ENCODE measurements at regions not wholly inside any gene's neighbourhood (a gene's known extent, or its start where the extent isn't known, plus 50 kb on each side); places are given as distances from the start of the nearest gene placed in this dataset.

DNA sequence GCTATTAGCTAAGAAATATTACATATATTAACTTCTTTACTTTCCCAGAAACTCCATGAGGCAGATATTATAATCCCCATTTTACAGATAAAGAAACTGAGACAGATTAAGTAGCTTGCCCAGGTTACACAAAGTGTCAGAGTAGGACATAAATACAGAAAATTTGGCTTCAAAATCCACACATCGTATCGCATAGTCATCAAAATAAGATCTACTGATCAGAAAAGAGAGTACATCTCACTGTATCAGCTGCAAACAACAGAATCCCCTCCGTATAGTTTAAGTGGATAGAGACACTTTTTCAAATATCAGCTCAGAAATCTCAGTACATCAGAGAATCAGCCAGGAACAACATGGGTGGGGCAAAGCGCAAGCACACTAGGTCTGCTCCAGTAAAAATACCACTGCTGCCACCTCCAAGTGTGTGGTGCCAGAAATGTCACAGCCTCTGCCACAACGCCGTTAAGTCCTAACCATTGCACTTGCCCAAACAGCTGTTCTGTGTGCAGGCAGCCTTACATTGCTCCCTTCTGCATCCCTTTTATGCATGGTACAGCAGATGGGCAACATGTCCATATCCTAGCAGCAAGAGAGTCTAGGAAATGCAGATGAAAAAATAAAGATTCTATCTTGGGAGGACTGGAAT is 204.8 kb downstream of the KLF12 start:
- no peak for DNase-seq

DNA sequence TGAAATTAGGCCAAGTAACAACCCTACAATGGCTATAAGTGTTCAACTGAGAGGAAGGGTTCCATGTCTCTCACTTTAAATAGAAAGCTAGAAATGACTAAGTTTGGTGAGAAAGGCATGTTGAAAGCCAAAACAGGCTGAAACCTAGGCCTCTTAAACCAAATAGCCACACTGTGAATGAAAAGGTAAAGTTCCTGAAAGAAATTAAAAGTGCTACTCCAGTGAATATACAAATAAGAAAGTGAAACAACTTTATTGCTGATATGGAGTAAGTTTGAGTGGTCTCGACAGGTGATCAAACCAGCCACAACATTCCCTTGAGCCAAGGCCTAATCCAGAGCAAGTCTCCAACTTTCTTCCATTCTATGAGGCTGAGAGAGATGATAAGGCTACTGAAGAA is 209.6 kb downstream of the KLF12 start:
- DNase-seq, result no peak

DNA sequence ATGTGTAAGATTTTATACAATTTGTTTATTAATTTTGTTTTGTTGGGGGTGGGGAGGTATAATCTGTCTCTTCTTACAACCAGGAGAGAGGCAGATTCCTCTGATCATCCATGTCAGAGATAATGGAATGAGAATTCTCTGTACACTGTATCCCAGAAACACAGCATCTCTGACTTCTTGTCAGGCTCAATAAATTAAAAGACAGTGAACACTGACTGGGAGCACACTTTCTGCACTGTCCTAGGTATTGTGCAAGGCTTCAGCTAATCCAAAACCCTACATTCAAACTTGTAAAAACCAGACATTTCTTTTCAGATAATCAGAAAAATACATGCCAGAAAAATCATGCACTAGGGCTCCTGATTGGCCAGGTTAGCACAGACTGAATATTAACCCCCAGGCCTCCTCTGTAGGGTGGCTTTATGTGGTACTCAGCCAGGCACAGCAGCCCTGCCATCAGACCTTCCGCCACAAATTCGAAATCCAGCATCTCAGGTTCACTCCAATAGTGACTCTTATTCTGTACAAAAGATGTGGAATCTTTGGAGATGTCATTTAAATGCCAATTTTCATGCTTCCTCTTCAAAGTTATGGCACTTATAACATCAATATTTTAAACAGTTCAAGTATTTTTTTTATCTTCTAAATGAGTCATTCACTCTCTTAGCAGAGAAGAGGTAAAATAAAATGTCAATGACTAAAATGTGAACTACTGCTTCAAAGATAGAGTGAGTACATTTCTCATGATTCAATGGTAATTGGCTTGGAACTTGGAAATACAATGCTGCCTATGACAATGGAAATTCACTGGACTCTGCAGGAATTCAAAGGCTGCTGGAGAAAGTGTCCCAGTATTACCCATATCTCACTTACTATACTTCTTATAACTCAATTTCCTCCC is 211.5 kb downstream of the KLF12 start:
- no peak for DNase-seq

DNA sequence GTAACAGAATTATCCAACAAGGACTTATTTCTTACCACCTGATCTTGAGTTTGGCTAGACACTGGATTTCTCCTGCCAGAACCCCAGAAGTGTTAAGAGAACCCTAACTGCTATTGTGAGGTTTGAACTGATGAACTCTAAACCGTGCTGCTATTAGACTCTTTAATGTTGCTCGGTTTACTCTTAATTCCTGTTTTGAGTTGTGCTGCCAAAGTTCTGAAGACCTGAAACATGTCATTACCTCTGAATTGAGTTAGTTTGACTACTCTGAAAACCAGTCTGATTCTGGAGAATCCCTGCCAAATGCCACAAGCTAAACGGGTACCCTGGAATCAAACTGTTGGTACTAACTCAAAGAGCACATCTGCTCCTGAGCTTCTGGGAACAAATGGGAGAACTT is 215.5 kb downstream of the KLF12 start:
- DNase-seq, result no peak

DNA sequence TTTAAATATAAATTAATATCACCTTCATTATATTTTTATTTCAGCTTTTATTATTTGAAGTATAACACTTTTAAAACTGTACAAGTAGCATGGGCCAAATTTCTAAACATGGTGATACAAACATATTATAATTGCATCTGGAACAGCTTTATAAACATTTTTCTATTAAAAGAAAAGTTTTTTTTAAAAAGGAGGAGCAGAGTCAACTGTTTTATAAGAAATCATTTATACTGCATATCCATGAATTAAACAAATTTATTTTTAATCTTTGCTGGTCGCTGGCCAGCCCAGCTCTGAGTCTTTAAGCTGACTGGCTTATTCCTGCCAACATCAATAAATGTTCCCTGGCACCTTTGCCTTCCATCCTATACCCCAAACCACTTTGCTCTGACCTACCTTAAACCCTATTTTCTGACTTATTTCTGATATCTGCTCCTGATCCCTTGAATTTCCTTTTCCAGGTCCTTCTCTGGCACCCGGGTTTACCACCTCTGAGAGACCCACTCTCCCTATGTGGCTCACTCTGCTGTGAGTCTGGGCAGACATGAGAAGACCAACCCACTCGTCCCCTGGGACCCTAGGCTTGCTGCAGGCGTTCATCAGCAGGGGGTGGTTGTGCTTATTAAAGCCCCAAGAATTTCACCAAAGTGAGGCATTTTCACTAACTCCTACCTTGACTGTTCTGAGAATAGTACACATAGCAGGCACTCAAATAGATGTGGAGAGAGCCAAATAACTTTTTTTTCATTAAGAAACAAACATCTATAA is 220.3 kb downstream of the KLF12 start:
- no peak for DNase-seq

DNA sequence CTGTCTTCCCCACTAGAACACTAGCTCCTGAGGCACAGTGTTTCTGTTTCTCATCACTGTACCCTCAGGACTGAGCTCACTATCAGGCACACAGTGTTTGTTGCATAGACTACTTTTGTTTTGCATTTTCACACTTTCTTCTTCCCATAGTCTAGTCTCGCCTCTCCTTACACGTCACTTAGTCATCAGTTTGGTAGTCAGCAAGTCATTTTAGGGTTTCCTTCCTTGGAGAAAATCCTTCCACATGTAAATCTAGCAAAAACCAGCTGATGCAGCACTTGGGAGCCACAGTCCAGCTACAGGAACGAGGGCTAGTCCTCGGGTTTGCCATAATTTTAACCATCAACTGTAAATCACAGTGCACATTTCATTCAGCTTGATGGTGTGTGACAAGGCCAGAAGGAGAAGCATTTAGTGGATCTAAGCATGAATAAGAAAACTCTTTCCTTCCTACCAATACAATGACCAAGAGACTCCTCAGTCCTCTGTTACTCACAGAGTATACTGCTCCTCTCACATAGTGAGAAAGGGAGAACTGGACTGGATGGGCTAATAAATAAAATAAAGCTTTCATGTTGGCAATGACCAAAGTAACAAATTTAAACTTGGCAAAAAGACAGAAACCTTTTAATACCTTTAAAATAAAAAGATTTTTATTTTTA is 221.0 kb downstream of the KLF12 start:
- no peak for DNase-seq

DNA sequence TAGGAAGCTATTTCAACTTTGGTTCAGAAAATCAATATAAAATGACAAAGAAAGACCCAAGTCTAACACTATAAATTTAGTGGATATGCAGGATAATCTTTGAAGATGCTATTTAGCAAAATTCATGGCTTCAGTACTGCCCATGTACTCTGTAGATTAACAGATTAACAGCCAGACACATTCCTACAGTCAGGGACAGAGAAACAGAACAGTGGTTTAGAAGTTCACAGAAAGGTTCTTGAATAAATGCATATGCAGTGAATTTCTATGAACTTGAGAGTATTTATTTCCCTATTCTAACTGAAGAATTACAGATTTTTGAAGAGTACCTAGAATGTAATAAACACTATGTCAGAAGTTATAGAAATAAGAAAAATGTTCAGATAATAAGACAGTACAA is 222.8 kb downstream of the KLF12 start:
- DNase-seq, result no peak

DNA sequence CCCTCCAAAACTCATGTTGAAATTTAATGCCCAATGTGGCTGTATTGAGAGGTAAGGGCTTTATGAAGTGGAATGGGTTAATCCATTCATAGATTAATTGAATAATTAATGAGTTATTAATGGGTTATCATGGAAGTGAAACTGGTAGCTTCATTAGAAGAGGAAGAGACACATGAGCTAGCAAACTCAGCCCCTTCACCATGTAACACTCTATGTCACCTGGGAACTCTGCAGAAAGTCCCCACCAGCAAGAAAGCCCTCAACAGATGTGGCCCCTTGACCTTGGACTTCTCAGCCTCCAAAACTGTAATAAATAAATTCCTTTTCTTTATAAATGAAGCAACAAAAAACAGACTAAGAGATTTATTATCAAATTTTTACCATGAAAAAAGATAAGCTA is 223.5 kb downstream of the KLF12 start:
- DNase-seq, result no peak

DNA sequence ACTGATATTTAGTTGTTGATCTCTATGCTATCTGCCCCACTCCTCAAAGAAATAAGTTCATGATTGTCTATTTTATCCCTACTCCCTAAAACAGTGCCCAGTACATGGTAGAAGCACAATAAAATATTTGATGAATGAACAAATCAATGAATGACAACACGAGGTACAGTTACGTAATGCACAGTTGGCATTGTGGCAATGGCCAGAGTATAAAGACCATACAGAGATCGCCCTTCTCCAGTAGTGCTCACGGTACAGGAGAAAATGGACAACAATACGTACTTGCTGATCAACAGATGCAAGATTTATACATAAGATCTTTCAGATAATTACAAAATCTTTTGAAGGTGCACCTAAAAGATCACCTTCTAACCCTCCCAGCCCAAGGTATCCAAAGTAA is 225.4 kb downstream of the KLF12 start:
- DNase-seq, result no peak

DNA sequence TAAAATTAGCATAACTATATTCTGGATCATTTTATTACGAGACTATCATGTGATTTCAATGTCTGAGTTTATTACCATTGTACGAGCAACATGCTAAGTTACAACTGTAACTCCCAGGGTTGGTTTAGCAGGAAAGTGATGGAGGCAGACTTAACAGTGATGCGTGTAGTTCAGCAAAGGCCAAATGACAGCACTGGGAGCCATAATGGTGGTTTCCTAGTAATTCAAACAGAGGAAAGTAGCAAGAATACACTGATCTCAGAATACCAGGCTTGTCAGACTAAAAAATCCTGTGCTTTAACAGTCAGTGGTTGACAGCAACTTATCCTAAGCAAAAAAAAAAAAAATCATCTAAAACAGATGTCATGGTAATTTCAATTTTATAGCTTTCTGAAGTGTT is 229.6 kb downstream of the KLF12 start:
- DNase-seq, result no peak

DNA sequence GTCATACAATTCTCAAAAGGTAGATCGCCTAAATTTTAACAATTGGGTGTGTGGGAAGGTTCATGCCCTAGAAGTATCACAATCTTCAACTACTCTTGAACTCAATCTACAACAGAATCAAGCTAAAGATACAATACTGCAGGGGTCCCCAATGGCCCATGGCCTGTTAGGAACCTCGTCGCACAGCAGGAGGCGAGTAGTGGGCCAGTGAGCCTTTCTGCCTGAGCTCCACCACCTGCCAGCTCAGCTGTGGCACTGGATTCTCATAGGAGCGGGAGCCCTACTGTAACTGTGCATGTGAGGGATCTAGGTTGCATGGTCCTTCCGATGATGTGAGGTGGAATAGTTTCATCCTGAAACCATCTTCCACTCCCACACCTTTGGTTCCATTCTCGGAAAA is 230.6 kb downstream of the KLF12 start:
- no peak for DNase-seq

DNA sequence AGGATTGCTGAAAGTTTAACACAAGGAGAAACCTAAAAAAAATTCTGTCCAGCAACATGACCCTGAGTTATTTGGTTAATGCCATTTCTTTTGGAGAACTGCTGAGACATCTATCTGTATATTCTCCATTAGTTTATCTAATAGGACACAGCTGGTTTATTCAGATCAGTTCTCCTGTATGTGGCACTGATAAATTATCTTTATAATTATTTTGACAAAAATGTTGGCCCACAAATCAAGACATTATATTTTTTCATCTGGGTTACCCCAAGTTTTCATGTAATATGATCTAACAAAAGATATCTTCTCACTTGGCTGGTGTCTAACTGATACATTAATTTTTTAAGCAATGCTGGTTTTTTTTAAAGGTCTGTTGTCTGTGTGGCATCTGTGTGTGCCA is 231.4 kb downstream of the KLF12 start:
- no peak for DNase-seq

DNA sequence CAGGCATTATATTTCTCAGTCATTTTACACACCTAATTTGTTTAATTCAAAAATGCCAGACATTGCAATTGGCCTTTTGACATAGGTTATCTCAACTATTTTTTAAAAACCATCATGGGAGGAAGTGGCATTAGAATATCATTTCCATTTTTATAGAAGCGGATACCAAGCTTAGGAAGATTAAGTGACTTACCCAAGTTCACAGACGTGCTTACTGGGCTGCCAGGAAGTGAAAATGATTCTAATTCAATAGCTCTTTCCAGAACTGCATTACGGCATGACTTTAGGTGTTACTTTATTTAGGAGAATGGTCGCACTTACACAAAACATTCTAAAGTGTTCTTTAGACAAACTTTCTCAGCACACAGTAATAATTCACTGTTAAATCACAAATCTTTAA is 231.9 kb downstream of the KLF12 start:
- no peak for DNase-seq

DNA sequence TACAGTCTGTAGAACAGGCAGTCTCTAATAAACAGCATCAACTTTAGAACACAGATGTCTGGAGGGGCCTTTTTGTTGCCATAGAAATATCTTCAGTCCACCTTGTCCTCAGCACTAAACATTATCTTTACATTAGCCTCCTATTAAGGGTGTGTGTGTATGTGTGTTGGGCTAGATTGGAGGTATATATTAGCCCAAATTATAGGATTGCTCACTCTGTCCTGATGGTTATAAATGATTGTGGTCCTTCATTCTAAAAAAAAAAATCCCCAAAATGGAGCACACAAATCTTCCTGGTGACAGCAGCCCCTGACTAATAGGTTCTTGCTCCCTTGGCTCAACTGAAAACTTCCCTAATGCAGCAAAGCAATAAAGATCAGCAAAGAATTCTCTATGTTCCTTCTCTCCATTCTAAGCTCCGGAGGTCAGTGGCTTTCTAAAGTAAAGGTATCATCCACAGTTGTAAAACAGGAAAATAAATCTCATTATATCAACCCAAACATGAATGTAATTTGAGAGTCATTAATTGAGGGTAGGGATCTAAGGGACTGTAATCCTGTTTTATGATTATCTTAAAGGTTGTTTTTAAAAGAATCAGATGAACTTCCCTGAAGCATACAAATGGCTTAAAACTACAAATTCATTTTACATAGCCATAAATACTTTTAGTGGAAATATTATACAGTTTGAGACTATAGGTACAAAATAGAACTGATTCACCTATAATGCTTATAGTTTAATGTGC is 232.7 kb downstream of the KLF12 start:
- no peak for DNase-seq

DNA sequence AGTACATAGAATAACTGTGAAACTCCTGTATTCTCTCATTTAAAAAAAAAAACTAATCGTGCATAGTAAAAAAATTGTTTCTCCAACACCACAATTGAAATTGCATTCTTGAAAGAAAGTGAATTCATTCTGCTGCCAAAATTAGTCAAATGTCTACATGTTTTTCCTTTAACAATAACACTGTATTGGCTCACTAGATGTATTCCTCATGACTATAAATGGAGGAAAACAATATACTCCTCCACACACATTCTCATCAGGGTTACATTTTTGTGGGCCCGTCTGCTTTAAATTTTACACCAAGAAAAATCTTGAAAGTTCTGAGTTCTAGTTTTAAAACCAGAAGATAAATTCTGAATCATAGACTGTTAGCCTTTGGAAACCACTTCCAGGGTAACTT is 233.6 kb downstream of the KLF12 start:
- DNase-seq, result no peak

DNA sequence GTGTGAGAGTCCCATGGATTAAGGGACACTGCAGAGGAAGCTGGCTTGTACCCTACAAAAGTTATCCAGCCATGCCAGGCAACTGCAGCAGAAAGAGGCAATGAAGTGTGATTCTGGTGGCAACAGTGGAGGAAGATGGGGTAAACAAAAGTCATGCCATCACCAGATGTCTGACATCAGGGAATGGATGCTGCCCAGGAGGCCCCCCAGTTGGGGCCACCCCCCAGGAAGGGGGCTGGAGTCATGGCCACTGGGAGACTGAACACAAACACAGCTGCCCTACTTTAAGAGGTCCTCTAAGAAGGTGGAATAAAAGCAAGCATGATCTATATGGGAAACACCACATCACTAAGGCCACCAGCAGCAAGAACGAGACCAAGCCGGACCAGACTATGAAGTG is 235.3 kb downstream of the KLF12 start:
- DNase-seq, result no peak

DNA sequence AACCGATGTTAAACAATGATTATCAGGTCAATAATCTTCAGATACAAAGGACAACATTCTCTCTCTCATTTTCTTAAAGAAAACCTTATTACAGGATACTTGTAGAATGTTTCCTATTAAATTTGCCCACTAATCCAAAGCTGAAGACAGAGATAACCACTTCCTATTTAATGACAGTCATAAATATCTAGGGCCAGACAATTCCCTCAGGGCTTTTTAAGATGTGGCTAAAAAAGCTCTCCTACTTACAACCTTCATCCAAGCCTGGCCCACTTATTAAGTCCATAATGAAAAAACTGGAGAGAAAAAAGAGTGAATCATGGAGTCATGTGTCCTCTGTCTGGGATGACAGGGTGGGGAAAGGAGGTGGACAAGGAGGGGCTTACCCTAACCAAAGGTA is 235.9 kb downstream of the KLF12 start:
- DNase-seq, result no peak

DNA sequence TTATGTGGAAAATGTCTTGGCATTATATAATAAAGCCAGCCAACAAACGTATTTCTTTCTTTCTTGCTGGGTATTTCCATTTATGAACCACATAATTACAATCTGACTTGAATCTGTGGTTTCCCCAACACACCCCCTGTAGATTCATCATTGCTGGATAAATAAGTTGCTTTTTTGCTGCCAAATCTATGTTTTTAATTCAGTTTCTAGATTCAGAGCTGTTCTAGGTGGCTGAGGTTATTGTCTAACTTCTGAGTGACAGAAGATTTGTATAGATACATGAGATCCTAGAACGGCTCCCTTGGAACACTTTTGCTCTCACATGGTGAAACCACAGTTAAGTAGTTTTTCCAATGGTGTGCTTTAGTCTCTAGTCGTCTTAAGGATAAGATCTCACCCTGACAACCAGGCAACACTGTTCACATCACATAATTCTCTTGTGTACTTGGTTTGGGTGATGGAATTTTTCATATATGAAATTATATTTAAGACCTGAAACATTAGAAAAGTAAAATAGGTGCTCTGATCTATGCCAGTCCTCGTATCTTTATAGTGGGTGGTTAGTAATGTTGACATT is 239.1 kb downstream of the KLF12 start:
- DNase-seq, result no peak

DNA sequence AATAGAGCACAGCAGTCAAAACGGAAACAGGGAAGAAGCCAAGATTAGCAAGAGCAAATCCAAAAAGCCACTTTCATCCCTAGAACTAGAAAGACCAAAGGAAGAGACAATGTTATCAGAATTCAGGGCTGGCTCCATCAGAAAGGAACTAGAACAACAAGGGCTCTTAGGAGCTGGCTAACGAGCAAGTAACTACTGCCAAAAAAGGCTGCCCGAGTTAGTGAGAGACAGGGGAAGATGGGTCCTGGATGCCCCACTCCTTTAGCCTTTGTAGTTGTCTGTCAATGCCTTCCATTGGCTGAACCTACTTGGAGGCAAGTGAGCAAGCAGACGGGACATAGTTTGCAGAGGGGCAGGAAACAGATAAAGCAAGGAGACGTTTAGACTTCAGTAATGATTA is 240.4 kb downstream of the KLF12 start:
- no peak for DNase-seq

DNA sequence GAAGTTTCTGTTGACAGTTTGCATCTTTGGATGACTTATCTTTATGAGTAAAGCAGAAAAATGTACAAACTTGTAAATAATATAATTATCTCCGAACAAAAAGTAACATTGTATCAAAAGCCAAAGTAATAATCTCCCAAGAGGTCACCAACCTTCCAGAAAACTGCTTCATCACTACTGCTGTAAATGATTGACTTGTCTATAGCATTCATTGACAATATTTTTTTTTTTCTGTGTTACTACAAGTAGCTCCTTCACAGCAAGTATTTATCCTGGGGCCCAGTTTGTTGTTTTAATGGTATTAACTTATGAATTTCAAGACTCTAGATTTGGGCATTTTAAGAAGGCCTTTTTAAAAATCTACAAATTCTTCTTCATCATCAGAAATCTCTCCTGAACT is 242.4 kb downstream of the KLF12 start:
- DNase-seq, result no peak

DNA sequence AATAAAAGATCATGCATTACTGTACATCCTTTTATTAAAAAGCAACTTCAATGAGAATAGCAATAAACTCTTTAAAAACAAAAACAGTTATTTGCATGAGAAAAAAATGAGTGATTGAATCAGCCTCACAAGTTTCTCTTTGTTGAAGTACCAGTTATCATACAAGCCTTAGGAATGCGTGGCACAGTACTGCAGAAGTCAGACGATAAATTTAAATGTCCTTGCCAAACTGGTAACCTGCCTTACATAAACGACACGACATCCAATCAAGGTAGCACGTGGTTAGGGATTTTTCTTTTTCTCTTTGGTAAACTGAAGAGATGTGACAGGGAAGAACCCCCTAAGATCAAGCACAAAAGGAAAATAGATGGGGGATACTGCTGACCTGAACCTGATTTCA is 251.0 kb downstream of the KLF12 start:
- DNase-seq, result no peak

DNA sequence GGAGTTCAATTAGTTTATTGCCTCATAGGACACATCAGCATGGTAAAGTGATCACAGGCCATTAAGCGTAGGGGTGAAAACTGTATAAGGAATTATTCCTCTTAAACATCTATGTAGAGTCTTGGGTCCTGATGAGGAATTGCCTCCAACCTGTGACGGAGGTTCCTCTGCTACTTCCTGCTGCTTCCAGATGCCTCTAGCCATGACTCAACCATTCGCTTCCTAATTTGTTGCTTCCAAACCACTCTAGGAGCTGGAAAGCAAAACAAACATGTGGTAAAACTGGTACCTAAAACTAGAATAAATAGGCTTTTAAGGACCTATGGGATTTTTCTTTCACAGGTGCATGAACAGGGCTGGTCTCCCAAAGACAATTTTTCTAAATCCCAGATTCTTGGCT is 253.8 kb downstream of the KLF12 start:
- no peak for DNase-seq
